ENCODE measurements at regions not wholly inside any gene's neighbourhood (a gene's known extent, or its start where the extent isn't known, plus 50 kb on each side); places are given as distances from the start of the nearest gene placed in this dataset.

- DNase-seq: no peak
Measured at GRCh38 chr7:109176661-109177060, 607.0 kb downstream of the DNAJB9 start.

DNA sequence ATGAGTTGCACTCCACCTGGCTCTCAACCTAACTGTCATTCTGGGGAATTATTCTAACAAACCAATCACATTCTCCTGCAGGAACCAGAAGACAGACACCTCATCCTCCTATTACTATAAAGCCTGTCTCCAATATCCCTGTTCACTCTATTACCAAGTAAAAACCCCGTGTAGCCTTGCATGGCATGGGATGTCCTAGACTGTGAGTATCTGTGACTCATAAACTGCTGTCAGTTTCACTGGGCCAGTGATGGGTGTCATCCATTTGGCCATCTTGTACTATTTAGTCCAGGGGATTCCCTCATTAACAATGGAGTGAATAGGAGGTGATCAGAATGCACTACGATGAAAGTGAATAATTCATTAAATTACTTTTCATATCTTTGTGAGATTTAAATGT is 608.7 kb downstream of the DNAJB9 start:
- DNase-seq: no peak

GRCh38 chr7:109179601-109180000 is 609.9 kb downstream of the DNAJB9 start:
- DNase-seq: no peak

GRCh38 chr7:109190766-109191398 is 621.2 kb downstream of the DNAJB9 start:
- DNase-seq: no peak

GRCh38 chr7:109206196-109206595 is 636.5 kb downstream of the DNAJB9 start:
- no peak for DNase-seq

DNA sequence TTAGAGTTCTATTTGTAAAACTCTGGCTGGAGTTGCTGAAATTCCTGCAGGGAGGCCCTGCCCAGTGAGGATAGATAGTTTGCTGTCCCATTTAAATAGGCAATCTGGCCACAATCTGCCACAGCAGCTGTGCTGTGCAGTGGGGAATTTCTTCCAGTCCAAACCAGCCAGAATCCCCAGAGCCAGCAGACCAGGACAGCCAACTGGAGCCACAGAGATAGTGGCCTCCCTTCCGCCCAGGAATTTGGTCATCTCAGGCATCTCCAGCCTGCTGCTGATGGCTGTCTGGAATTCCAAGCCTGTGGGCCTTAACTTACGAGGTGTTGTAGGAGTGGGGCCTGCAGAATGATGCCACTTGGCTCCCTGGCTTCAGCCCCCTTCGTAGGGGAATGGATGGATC is 643.4 kb downstream of the DNAJB9 start:
- no peak for DNase-seq

- DNase-seq: no peak
Measured at GRCh38 chr7:109215341-109215740, 645.7 kb downstream of the DNAJB9 start.

DNA sequence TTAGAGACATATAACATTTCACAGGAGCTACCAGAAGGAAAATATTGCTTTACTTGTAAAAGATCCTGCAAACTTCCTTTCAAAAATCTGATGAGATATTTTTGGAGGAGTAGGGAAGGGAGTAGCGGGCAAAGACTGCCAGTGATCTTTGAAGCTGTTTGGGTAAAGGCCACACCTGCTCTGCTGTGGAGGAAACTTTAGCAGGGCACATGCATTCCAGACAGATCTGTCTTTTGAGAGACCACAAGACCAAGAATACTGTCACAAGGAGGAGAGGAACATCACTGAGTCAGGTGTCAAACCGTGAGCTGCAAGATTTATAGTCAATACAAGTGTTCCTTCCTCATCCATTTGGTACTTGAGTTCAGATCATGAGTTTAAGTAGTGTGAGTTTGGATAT is 654.4 kb downstream of the DNAJB9 start:
- no peak for DNase-seq

DNA sequence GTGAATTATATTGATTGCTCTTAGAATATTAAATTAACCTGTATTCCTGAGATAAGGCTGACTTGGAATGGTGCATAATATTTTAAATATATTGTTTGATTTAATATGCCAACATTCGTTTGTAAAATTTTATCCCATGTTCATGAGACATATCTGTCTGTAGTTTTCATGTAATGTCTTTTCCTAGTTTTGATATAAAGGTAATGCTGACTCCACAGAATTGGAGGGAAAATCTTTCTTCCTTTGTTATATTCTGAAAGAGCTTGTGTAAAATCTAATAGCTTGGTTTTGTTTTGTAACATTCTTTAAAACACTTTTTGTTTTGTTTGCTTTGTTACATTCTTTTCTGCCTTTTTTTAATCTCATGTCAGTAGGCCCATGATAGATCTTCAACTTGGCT is 657.0 kb downstream of the DNAJB9 start:
- DNase-seq: no peak

DNA sequence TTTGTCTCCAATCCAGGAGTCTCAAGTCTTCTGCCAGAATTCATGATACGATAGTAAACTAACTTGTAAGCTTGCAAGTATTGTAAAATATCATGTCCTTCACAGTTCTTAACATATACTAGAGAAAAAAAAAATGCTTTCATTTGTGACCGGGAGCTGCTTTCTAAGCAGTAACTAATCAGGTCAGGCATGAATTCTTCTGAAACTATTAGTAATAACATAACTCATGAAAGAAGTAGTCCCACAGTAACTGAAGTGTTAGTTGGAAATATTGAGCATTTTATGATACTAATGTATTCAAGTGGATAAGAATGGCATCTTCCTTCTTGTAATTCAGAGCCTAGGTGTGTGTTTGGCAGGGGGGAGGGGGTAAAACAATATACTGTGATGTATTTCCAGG is 665.6 kb downstream of the DNAJB9 start:
- DNase-seq: no peak

- no peak for DNase-seq
Measured at GRCh38 chr7:109246330-109247077, 676.8 kb downstream of the DNAJB9 start.

- no peak for DNase-seq
Measured at GRCh38 chr7:109256762-109257560, 687.3 kb downstream of the DNAJB9 start.

DNA sequence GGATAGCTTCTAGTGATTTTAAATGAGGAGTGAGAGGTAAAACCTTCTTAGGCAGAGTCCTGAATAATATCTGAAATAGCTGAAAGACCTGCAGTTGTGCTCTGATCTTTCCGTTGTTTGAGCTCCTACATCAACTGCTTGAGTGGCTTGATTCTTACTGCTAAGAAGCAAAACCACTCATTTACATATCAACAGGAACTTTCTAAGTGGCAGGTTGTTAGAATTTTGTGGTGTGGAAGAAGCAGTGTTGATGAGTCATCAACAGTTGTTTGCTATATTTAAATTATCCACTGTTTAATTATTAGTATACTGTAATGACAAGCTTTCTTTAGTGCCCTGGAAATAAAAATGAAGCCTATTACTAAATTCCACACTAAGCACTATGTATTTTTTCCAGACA is 689.5 kb downstream of the DNAJB9 start:
- DNase-seq: no peak

- no peak for DNase-seq
Measured at GRCh38 chr7:109261781-109262180, 692.1 kb downstream of the DNAJB9 start.

- no peak for DNase-seq
Measured at GRCh38 chr7:109266610-109267009, 696.9 kb downstream of the DNAJB9 start.

DNA sequence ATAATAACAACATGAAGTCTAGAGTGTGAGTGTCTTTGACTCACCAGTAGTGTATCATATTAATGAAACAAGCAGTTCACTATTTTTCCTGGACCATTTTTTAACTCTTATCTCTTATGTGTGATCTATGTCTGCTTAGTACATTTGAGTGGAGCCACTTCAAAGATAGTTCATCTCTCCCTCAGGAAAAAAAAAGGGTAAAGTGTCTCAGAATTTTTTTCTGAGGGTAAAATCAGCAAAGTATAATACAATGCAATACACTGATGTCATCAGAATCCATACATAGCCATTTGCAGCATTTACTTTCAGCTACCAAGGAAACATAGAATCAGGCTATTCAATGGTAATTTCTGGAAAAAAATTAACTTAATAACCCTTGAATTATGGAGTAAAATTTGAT is 706.7 kb downstream of the DNAJB9 start:
- DNase-seq: no peak

GRCh38 chr7:109282726-109283125 is 713.1 kb downstream of the DNAJB9 start:
- DNase-seq: no peak

GRCh38 chr7:109284943-109285342 is 715.3 kb downstream of the DNAJB9 start:
- no peak for DNase-seq

DNA sequence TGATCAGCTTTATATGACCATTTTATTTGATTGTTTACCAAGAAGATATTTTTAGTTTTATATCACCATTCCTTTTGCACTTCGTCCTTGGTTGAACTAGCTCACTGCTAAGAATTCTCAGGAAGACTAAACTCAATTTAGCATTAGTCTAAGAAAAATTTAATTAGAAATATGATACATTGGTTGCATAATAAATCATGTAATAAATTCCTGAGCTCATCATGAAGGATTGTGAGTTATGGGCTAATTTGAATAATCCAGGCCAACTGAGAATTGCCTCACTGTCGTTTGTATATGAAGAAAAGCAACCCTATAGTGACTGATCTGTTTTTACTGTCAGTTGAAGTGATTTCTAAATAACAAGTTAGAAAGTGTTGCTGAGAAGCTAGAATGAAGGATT is 725.5 kb downstream of the DNAJB9 start:
- DNase-seq: no peak

- DNase-seq: no peak
Measured at GRCh38 chr7:109308816-109309215, 739.1 kb downstream of the DNAJB9 start.

DNA sequence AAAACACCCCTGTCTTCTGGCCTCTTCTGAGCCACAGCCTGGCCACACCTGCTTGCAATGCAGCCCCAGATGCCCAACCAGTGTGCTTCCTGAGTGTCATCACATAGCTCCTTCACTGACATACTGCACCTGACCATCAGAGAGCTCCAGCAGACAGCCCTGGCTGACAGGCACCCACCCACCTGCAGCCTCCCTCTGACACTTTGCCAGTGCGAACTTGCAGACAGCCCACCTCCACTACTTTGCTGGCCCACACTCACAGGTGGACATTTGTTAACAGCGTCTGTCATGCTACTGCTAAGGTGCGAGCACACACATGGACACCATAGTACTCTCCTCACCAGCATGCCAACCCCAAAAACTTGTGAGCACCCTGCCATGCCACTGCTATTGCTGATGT is 740.1 kb downstream of the DNAJB9 start:
- DNase-seq: no peak

GRCh38 chr7:109318136-109318535 is 748.5 kb downstream of the DNAJB9 start:
- DNase-seq: no peak

- DNase-seq: no peak
Measured at GRCh38 chr7:109322833-109323232, 753.2 kb downstream of the DNAJB9 start.

DNA sequence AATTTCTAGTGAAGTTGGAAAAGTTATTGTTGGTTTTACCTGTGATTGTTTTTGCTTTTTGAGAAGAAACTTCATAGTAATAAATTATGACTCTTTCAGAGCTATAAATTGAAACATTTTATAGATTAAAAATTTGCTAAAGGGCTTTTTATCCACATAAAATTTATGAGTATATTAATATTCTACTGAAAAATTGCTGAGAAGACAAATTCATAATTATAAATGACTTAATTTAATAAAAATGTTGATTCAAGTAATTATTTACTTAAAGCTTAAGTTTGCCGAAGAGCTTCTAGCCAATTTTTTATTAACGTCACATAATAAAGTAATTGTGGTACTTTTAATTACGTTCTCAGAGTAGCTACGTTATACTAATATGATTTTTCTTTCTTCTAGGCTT is 761.7 kb downstream of the DNAJB9 start:
- no peak for DNase-seq

Measured in NCI-H1417 (cell line).